ENCODE measurements at regions not wholly inside any gene's neighbourhood (a gene's known extent, or its start where the extent isn't known, plus 50 kb on each side); places are given as distances from the start of the nearest gene placed in this dataset.

GRCh38 chr14:85315733-85316290, 214.1 kb upstream of the FLRT2 start:
- DNase-seq (ENCODE audit: low read depth) = no peak
- no peak for TF ChIP-seq POLR2A (IDR thresholded peaks at IDR 0.05; ENCODE audit: extremely low read depth, insufficient read length)
- TF ChIP-seq MAX (IDR thresholded peaks at IDR 0.05; ENCODE audit: low read depth, low read length) = no peak
- no peak for TF ChIP-seq MYC (IDR thresholded peaks at IDR 0.05; ENCODE audit: low read depth, low read length)
- TF ChIP-seq CTCF (IDR thresholded peaks at IDR 0.05; ENCODE audit: low read depth, low read length) = no peak
- no peak overlapping the region for H3K4me3 ChIP-seq (ENCODE audit: low read depth, low read length)

- H3K4me3 ChIP-seq (ENCODE audit: low read depth, low read length) = no peak overlapping the region
- TF ChIP-seq POLR2A (IDR thresholded peaks at IDR 0.05; ENCODE audit: extremely low read depth, insufficient read length) (no peak), MAX (IDR thresholded peaks at IDR 0.05; ENCODE audit: low read depth, low read length) (no peak), MYC (IDR thresholded peaks at IDR 0.05; ENCODE audit: low read depth, low read length) (no peak)
- no peak for DNase-seq (ENCODE audit: low read depth)
These were observed 213.1 kb upstream of the FLRT2 start for GRCh38 chr14:85316701-85317410.

- H3K4me3 ChIP-seq (ENCODE audit: low read depth, low read length) = no peak overlapping the region
- DNase-seq (ENCODE audit: low read depth) = no peak
- no peak for TF ChIP-seq MAX (IDR thresholded peaks at IDR 0.05; ENCODE audit: low read depth, low read length)
- TF ChIP-seq POLR2A (IDR thresholded peaks at IDR 0.05; ENCODE audit: extremely low read depth, insufficient read length) = no peak
- no peak for TF ChIP-seq MYC (IDR thresholded peaks at IDR 0.05; ENCODE audit: low read depth, low read length)
- no peak for TF ChIP-seq CTCF (IDR thresholded peaks at IDR 0.05; ENCODE audit: low read depth, low read length)
These were observed 212.4 kb upstream of the FLRT2 start for GRCh38 chr14:85317491-85318021.

- DNase-seq (ENCODE audit: low read depth) = no peak
- H3K4me3 ChIP-seq (ENCODE audit: low read depth, low read length) = no peak overlapping the region
- TF ChIP-seq MYC (IDR thresholded peaks at IDR 0.05; ENCODE audit: low read depth, low read length) = no peak
- no peak for TF ChIP-seq POLR2A (IDR thresholded peaks at IDR 0.05; ENCODE audit: extremely low read depth, insufficient read length)
- no peak for TF ChIP-seq CTCF (IDR thresholded peaks at IDR 0.05; ENCODE audit: low read depth, low read length)
- no peak for TF ChIP-seq MAX (IDR thresholded peaks at IDR 0.05; ENCODE audit: low read depth, low read length)
These were observed 210.8 kb upstream of the FLRT2 start for GRCh38 chr14:85319101-85319500.

GRCh38 chr14:85319998-85320630, 209.8 kb upstream of the FLRT2 start:
- H3K4me3 ChIP-seq (ENCODE audit: low read depth, low read length) = no peak overlapping the region
- DNase-seq (ENCODE audit: low read depth) = no peak
- TF ChIP-seq MYC (IDR thresholded peaks at IDR 0.05; ENCODE audit: low read depth, low read length) (no peak), POLR2A (IDR thresholded peaks at IDR 0.05; ENCODE audit: extremely low read depth, insufficient read length) (no peak), MAX (IDR thresholded peaks at IDR 0.05; ENCODE audit: low read depth, low read length) (no peak), CTCF (IDR thresholded peaks at IDR 0.05; ENCODE audit: low read depth, low read length) (no peak)

Measured in NB4 (cell line).